H1 (cell line): ENCODE measurements at regions not wholly inside any gene's neighbourhood (a gene's known extent, or its start where the extent isn't known, plus 50 kb on each side); places are given as distances from the start of the nearest gene placed in this dataset.

Source experiments
- ASH2L ChIP-seq: fragments of 200-600, 300-600 bp; sonication (generic); IDR thresholded peaks from one replicate; pipeline ENCODE4 v1.7.1; 2017; ENCODE audit warnings: low read length
- CREB1 ChIP-seq: IDR thresholded peaks from 2 replicates; pipeline ENCODE4 v1.6.1; 2012; ENCODE audit warnings: inconsistent platforms
- GTF2F1 ChIP-seq: IDR thresholded peaks from 2 replicates; pipeline ENCODE4 v1.6.1; 2012; ENCODE audit warnings: low read depth, low read length, improper control_type of control experiment, borderline replicate concordance
- JUND ChIP-seq: IDR thresholded peaks from 2 replicates; pipeline ENCODE4 v1.6.1; 2011; ENCODE audit warnings: mild to moderate bottlenecking, improper control_type of control experiment, low read length
- SP4 ChIP-seq: IDR thresholded peaks from 2 replicates; pipeline ENCODE4 v1.6.1; 2012; ENCODE audit warnings: low read length, inconsistent platforms

GRCh38 chr22:49156662-49157285 is 670.9 kb downstream of the BRD1 start (continued):
- TF ChIP-seq JUND: no peak
- TF ChIP-seq GTF2F1: no peak
- no peak for TF ChIP-seq ASH2L
- TF ChIP-seq SP4: no peak
- no peak for TF ChIP-seq CREB1
